ENCODE measurements at regions not wholly inside any gene's neighbourhood (a gene's known extent, or its start where the extent isn't known, plus 50 kb on each side); places are given as distances from the start of the nearest gene placed in this dataset.

- DNase-seq (ENCODE audit: low spot score), result no peak
Measured at GRCh38 chr5:135248801-135249231, 150.2 kb downstream of the MACROH2A1 start.

GRCh38 chr5:135246923-135247795 lies 151.9 kb downstream of the MACROH2A1 start:
- DNase-seq (ENCODE audit: low spot score), result peak; percentile 92

- DNase-seq (ENCODE audit: low spot score), result no peak
Measured at GRCh38 chr5:135246605-135246922, 152.5 kb downstream of the MACROH2A1 start.

- DNase-seq (ENCODE audit: low spot score), result no peak
Measured at GRCh38 chr5:135245521-135246499, 153.2 kb downstream of the MACROH2A1 start.

GRCh38 chr5:135244620-135245021 lies 154.4 kb downstream of the MACROH2A1 start:
- DNase-seq (ENCODE audit: low spot score), result no peak

GRCh38 chr5:135243556-135244285 lies 155.3 kb downstream of the MACROH2A1 start:
- DNase-seq (ENCODE audit: low spot score), result no peak

GRCh38 chr5:135242866-135243555 lies 156.0 kb downstream of the MACROH2A1 start:
- no peak for DNase-seq (ENCODE audit: low spot score)

- peak; percentile 47 for DNase-seq (ENCODE audit: low spot score)
Measured at GRCh38 chr5:135242021-135242865, 156.8 kb downstream of the MACROH2A1 start.

GRCh38 chr5:135241536-135241935 lies 157.5 kb downstream of the MACROH2A1 start:
- DNase-seq (ENCODE audit: low spot score), result no peak

GRCh38 chr5:135240781-135241360 lies 158.2 kb downstream of the MACROH2A1 start:
- no peak for DNase-seq (ENCODE audit: low spot score)

GRCh38 chr5:135240283-135240633 lies 158.8 kb downstream of the MACROH2A1 start:
- no peak for DNase-seq (ENCODE audit: low spot score)

GRCh38 chr5:135239453-135240282 lies 159.4 kb downstream of the MACROH2A1 start:
- DNase-seq (ENCODE audit: low spot score), result no peak

- DNase-seq (ENCODE audit: low spot score), result no peak
Measured at GRCh38 chr5:135238622-135239452, 160.2 kb downstream of the MACROH2A1 start.

GRCh38 chr5:135237748-135238103 lies 161.3 kb downstream of the MACROH2A1 start:
- no peak for DNase-seq (ENCODE audit: low spot score)

GRCh38 chr5:135236908-135237747 lies 161.9 kb downstream of the MACROH2A1 start:
- no peak for DNase-seq (ENCODE audit: low spot score)

- no peak for DNase-seq (ENCODE audit: low spot score)
Measured at GRCh38 chr5:135236228-135236907, 162.7 kb downstream of the MACROH2A1 start.

Data from kidney capillary endothelial cell (primary cell).